ENCODE measurements at regions not wholly inside any gene's neighbourhood (a gene's known extent, or its start where the extent isn't known, plus 50 kb on each side); places are given as distances from the start of the nearest gene placed in this dataset.

DNA sequence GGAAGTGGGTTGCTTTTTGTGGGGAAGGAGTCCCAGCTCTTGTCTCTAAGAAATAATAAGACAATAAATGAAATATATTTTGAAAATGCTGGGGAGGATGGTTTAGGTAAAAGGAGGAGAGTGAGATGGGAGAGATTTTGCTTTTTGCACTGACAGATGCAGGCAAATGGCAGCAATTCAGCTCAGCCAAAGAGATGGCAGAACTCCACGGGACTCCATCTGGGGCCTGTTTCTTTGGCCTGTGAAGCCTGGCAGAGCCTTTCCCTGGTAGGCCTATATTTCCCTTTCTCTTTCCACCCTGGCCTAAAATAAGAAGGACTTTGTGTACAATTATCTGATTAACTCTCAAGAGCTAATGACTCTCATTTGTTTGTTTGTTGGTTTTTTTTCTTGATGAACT is 1525.1 kb downstream of the CDH11 start:
- POLR2A ChIA-PET = no interaction called here
- intact Hi-C loops (cut with DNase I, micrococcal nuclease) = no loop called here

DNA sequence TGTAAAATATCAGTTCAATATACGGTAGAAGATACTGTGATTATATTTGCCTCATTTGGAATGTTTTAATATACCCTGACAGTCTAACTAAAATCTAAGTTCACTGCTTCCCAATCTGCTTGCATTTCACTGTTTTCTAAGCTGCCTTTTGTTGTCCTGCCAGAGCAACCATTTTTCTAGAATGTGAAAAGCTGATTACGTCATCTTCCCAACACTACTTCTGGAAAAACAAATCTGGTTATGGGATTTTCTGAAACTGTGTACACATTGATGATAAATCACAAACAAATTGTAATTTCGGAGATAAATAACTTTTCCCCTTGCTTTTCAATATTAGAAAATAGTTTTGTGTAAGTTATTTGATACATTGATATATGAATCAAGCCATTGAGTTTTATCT is 1529.0 kb downstream of the CDH11 start:
- H3K27me3 ChIP-seq (ENCODE audit: control insufficient read depth in 1 of 2, insufficient read depth in 2 of 2, low read length in 2 of 2) = no peaks in the 10 kb centered on the region
- ChIA-PET POLR2A (no interaction called here), CTCF (interaction anchor here (0.6 to 1.2 kb wide), 2 partner anchors 14 to 24 kb away, joined by 3 read pairs; no protein-coding TSS in a partner anchor)
- peaks cover 5% of the 10 kb centered on the region in 2 experiments for H3K9me3 ChIP-seq (ENCODE audit: control insufficient read depth in 1 of 2, insufficient read depth in 1 of 2, low read length in 2 of 2)
- Mint-ChIP-seq H3K27me3 (no peaks in the 10 kb centered on the region), H3K4me1 (ENCODE audit: low read depth) (no peaks in the 10 kb centered on the region), H3K27ac (no peak overlapping the region), H3K9me3 (peaks cover 12% of the 10 kb centered on the region), H3K36me3 (ENCODE audit: low read depth) (no peaks in the 10 kb centered on the region), H3K4me3 (no peak overlapping the region)
- H3K4me3 ChIP-seq (ENCODE audit: low read length) = no peak overlapping the region
- no peak for ATAC-seq (ENCODE audit: poor library complexity)
- TF ChIP-seq, protein P1, sequence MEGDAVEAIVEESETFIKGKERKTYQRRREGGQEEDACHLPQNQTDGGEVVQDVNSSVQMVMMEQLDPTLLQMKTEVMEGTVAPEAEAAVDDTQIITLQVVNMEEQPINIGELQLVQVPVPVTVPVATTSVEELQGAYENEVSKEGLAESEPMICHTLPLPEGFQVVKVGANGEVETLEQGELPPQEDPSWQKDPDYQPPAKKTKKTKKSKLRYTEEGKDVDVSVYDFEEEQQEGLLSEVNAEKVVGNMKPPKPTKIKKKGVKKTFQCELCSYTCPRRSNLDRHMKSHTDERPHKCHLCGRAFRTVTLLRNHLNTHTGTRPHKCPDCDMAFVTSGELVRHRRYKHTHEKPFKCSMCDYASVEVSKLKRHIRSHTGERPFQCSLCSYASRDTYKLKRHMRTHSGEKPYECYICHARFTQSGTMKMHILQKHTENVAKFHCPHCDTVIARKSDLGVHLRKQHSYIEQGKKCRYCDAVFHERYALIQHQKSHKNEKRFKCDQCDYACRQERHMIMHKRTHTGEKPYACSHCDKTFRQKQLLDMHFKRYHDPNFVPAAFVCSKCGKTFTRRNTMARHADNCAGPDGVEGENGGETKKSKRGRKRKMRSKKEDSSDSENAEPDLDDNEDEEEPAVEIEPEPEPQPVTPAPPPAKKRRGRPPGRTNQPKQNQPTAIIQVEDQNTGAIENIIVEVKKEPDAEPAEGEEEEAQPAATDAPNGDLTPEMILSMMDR (IDR thresholded peaks at IDR 0.05) = no peak
- no peaks in the 10 kb centered on the region for H3K4me1 ChIP-seq (ENCODE audit: insufficient read depth, low read length)
- H3K36me3 ChIP-seq (ENCODE audit: insufficient read depth, low read length) = no peaks in the 10 kb centered on the region
- H3K27ac ChIP-seq (ENCODE audit: low read depth in 1 of 2, low read length in 2 of 2) = no peak overlapping the region
- no peak for DNase-seq
- intact Hi-C loops (cut with DNase I, micrococcal nuclease) = no loop called here

More for the DNA sequence above, 1525.1 kb downstream of the CDH11 start:
- CTCF ChIA-PET = no interaction called here
- H3K27me3 Mint-ChIP-seq = no peaks in the 10 kb centered on the region
- Histone ChIP-seq H3K9me3 (ENCODE audit: control insufficient read depth in 1 of 2, insufficient read depth in 1 of 2, low read length in 2 of 2) (peaks cover 0 to 5% of the 10 kb centered on the region in 2 experiments), H3K27ac (ENCODE audit: low read depth in 1 of 2, low read length in 2 of 2) (no peak overlapping the region), H3K4me1 (ENCODE audit: insufficient read depth, low read length) (no peaks in the 10 kb centered on the region), H3K27me3 (ENCODE audit: control insufficient read depth in 1 of 2, insufficient read depth in 2 of 2, low read length in 2 of 2) (no peaks in the 10 kb centered on the region), H3K4me3 (ENCODE audit: low read length) (no peak overlapping the region), H3K36me3 (ENCODE audit: insufficient read depth, low read length) (no peaks in the 10 kb centered on the region)
- peaks cover 21% of the 10 kb centered on the region for H3K9me3 Mint-ChIP-seq
- H3K27ac Mint-ChIP-seq = no peak overlapping the region
- ATAC-seq (ENCODE audit: poor library complexity) (no peak), DNase-seq (no peak)
- TF ChIP-seq, protein P1 (IDR thresholded peaks at IDR 0.05) = no peak
- no peaks in the 10 kb centered on the region for H3K36me3 Mint-ChIP-seq (ENCODE audit: low read depth)
- no peaks in the 10 kb centered on the region for H3K4me1 Mint-ChIP-seq (ENCODE audit: low read depth)
- no peak overlapping the region for H3K4me3 Mint-ChIP-seq

DNA sequence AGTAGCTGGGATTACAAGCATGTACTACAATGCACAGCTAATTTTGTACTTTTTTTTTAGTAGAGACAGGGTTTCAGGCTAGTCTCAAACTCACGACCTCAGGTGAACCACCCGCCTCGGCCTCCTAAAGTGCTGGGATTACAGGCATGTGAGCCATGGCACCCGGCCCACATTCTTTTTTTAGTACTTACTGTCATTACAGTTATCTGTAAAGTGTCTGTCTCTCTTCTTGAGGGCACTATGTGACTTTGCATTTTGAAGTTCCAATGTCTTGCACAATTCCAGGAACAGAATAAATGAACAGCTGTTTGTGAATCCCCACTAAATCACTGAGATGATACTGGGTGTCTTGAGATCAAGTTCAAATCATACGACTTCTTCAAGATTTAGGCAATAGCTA is 1540.3 kb downstream of the CDH11 start:
- H3K36me3 ChIP-seq (ENCODE audit: insufficient read depth, low read length) = no peaks in the 10 kb centered on the region
- H3K4me3 ChIP-seq (ENCODE audit: low read length) = no peak overlapping the region
- intact Hi-C loops (cut with DNase I, micrococcal nuclease) = no loop called here
- no peaks in the 10 kb centered on the region for H3K4me1 ChIP-seq (ENCODE audit: insufficient read depth, low read length)
- H3K9me3 ChIP-seq (ENCODE audit: control insufficient read depth in 1 of 2, insufficient read depth in 1 of 2, low read length in 2 of 2) = peaks cover 0 to 4% of the 10 kb centered on the region in 2 experiments
- TF ChIP-seq, protein P1 (IDR thresholded peaks at IDR 0.05) = no peak
- H3K4me1 Mint-ChIP-seq (ENCODE audit: low read depth) = no peaks in the 10 kb centered on the region
- CTCF ChIA-PET = no interaction called here
- ATAC-seq (ENCODE audit: poor library complexity) (no peak), DNase-seq (no peak)
- no peak overlapping the region for H3K27ac Mint-ChIP-seq
- H3K27ac ChIP-seq (ENCODE audit: low read depth in 1 of 2, low read length in 2 of 2) = no peak overlapping the region
- H3K9me3 Mint-ChIP-seq = peaks cover 12% of the 10 kb centered on the region
- no peaks in the 10 kb centered on the region for H3K27me3 ChIP-seq (ENCODE audit: control insufficient read depth in 1 of 2, insufficient read depth in 2 of 2, low read length in 2 of 2)
- H3K36me3 Mint-ChIP-seq (ENCODE audit: low read depth) = no peaks in the 10 kb centered on the region
- H3K27me3 Mint-ChIP-seq = no peaks in the 10 kb centered on the region
- POLR2A ChIA-PET = no interaction called here
- H3K4me3 Mint-ChIP-seq = no peak overlapping the region

Data from CD4-positive, alpha-beta T cell (primary cell).